ENCODE measurements at regions not wholly inside any gene's neighbourhood (a gene's known extent, or its start where the extent isn't known, plus 50 kb on each side); places are given as distances from the start of the nearest gene placed in this dataset.

- no peak for DNase-seq (ENCODE audit: low read depth in 2 of 2)
These were observed 161.0 kb upstream of the S100G start for GRCh38 chrX:16488959-16489358.

- DNase-seq (ENCODE audit: low read depth in 2 of 2), result no peak
These were observed 158.5 kb upstream of the S100G start for GRCh38 chrX:16491461-16491860.

- DNase-seq (ENCODE audit: low read depth in 2 of 2), result no peak
These were observed 153.8 kb upstream of the S100G start for GRCh38 chrX:16496175-16496574.

GRCh38 chrX:16511796-16512776, 137.9 kb upstream of the S100G start:
- no peak for DNase-seq (ENCODE audit: low read depth in 2 of 2)

GRCh38 chrX:16516232-16516876, 133.6 kb upstream of the S100G start:
- no peak for DNase-seq (ENCODE audit: low read depth in 2 of 2)

GRCh38 chrX:16517039-16517605, 132.8 kb upstream of the S100G start:
- DNase-seq (ENCODE audit: low read depth in 2 of 2), result no peak

- DNase-seq (ENCODE audit: low read depth in 2 of 2), result no peak
These were observed 131.8 kb upstream of the S100G start for GRCh38 chrX:16518131-16518530.

- DNase-seq (ENCODE audit: low read depth in 2 of 2), result no peak
These were observed 125.6 kb upstream of the S100G start for GRCh38 chrX:16524316-16524715.

- DNase-seq (ENCODE audit: low read depth in 2 of 2), result no peak
These were observed 124.0 kb upstream of the S100G start for GRCh38 chrX:16526003-16526402.

- DNase-seq (ENCODE audit: low read depth in 2 of 2), result no peak
These were observed 121.3 kb upstream of the S100G start for GRCh38 chrX:16528620-16529019.
